ENCODE measurements at regions not wholly inside any gene's neighbourhood (a gene's known extent, or its start where the extent isn't known, plus 50 kb on each side); places are given as distances from the start of the nearest gene placed in this dataset.

- TF ChIP-seq CTCF (IDR thresholded peaks at IDR 0.05): no peak
- TF ChIP-seq POLR2A (IDR thresholded peaks at IDR 0.05; ENCODE audit: low read depth): no peak
- TF ChIP-seq EP300 (IDR thresholded peaks at IDR 0.05): no peak
- no peak for TF ChIP-seq POLR2AphosphoS5 (IDR thresholded peaks at IDR 0.05)
- no CpG with 5 or more reads among the region's 1 CpG for WGBS
- no peak overlapping the region for H3K27ac ChIP-seq (replicated peaks in 1 of 4)
- DNase-seq (ENCODE audit: extremely low spot score): no peak
- no peak overlapping the region for H3K4me3 ChIP-seq
- intact Hi-C loops (cut with DNase I): no loop called here
- no peaks in the 10 kb centered on the region for H3K36me3 ChIP-seq
- no peaks in the 10 kb centered on the region for H3K27me3 ChIP-seq
- peaks cover 0 to 17% (median 6%) of the 10 kb centered on the region in 4 donors for H3K9me3 ChIP-seq
- no peaks in the 10 kb centered on the region for H3K4me1 ChIP-seq
These were observed 303.9 kb upstream of the DEFB112 start for GRCh38 chr6:50353603-50354002.

- no peak overlapping the region for H3K27ac ChIP-seq (replicated peaks in 1 of 4)
- TF ChIP-seq CTCF (IDR thresholded peaks at IDR 0.05) (no peak), EP300 (IDR thresholded peaks at IDR 0.05) (no peak), POLR2AphosphoS5 (IDR thresholded peaks at IDR 0.05) (no peak), POLR2A (IDR thresholded peaks at IDR 0.05; ENCODE audit: low read depth) (no peak)
- WGBS: 93% methylated on average over 5 of the region's 5 CpGs
- no peaks in the 10 kb centered on the region for H3K4me1 ChIP-seq
- intact Hi-C loops (cut with DNase I): no loop called here
- H3K4me3 ChIP-seq: no peak overlapping the region
- no peak for DNase-seq (ENCODE audit: extremely low spot score)
- peaks cover 0 to 17% (median 5%) of the 10 kb centered on the region in 4 donors for H3K9me3 ChIP-seq
- no peaks in the 10 kb centered on the region for H3K36me3 ChIP-seq
- no peaks in the 10 kb centered on the region for H3K27me3 ChIP-seq
These were observed 308.4 kb upstream of the DEFB112 start for GRCh38 chr6:50358113-50358512.

- TF ChIP-seq POLR2AphosphoS5 (IDR thresholded peaks at IDR 0.05) (no peak), EP300 (IDR thresholded peaks at IDR 0.05) (no peak)
- Histone ChIP-seq H3K9me3 (no peaks in the 10 kb centered on the region), H3K27ac (replicated peaks in 1 of 4) (no peak overlapping the region), H3K4me1 (no peaks in the 10 kb centered on the region), H3K4me3 (no peak overlapping the region), H3K36me3 (no peaks in the 10 kb centered on the region), H3K27me3 (no peaks in the 10 kb centered on the region)
- no peak for DNase-seq (ENCODE audit: extremely low spot score)
- 89% methylated on average over 4 of the region's 4 CpGs for WGBS
- intact Hi-C loops (cut with DNase I): no loop called here
These were observed 312.1 kb upstream of the DEFB112 start for GRCh38 chr6:50361641-50362331.

- DNase-seq (ENCODE audit: extremely low spot score): no peak
- Histone ChIP-seq H3K27me3 (no peaks in the 10 kb centered on the region), H3K36me3 (no peaks in the 10 kb centered on the region), H3K9me3 (no peaks in the 10 kb centered on the region), H3K4me1 (no peaks in the 10 kb centered on the region), H3K27ac (replicated peaks in 1 of 4) (no peak overlapping the region), H3K4me3 (no peak overlapping the region)
- TF ChIP-seq POLR2A (IDR thresholded peaks at IDR 0.05; ENCODE audit: low read depth) (no peak), POLR2AphosphoS5 (IDR thresholded peaks at IDR 0.05) (no peak), CTCF (IDR thresholded peaks at IDR 0.05) (no peak)
- intact Hi-C loops (cut with DNase I): no loop called here
- 59% methylated on average over 1 of the region's 1 CpG for WGBS
These were observed 313.0 kb upstream of the DEFB112 start for GRCh38 chr6:50362706-50363105.

- intact Hi-C loops (cut with DNase I): no loop called here
These were observed 320.3 kb upstream of the DEFB112 start for GRCh38 chr6:50369996-50370395.

More at GRCh38 chr6:50369996-50370395, 320.3 kb upstream of the DEFB112 start:
- Histone ChIP-seq H3K27me3 (no peaks in the 10 kb centered on the region), H3K36me3 (no peaks in the 10 kb centered on the region), H3K9me3 (peaks cover 0 to under 1% (median 0%) of the 10 kb centered on the region in 4 donors), H3K27ac (replicated peaks in 1 of 4) (no peak overlapping the region), H3K4me1 (no peaks in the 10 kb centered on the region), H3K4me3 (no peak overlapping the region)
- no peak for DNase-seq (ENCODE audit: extremely low spot score)
- TF ChIP-seq EP300 (IDR thresholded peaks at IDR 0.05) (no peak), CTCF (IDR thresholded peaks at IDR 0.05) (no peak), POLR2AphosphoS5 (IDR thresholded peaks at IDR 0.05) (no peak), POLR2A (IDR thresholded peaks at IDR 0.05; ENCODE audit: low read depth) (no peak)
